ENCODE measurements at regions not wholly inside any gene's neighbourhood (a gene's known extent, or its start where the extent isn't known, plus 50 kb on each side); places are given as distances from the start of the nearest gene placed in this dataset.
"Not testable (repeated sequence)": the region's sequence is repeated elsewhere in the genome, so short reads cannot be mapped to it uniquely, and the experiment has no call there.

DNA sequence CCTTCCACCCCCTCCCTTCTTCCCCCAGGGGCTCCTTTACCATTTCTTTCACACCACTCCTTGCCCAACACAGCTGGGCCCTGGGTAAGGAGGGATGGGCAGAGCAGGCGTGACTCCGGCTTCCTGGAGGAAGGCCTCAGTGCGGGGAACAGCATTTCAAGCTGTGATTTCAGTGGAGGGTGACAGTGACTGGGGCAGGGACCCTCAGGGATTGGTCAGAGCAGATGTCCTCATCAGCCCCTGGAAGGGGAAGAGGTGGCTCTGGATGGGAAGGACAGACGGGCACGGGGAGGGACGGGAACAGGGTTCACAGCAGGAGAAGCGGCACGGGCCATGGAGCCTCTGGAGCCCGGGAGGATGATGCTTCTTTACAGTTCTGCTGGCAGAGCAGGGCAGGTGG, 130.8 kb upstream of the TWIST2 start:
- in situ Hi-C loops (cut with HindIII; ENCODE audit: low sequenced_read_pairs): no loop called here
- TF ChIP-seq, protein P1, sequence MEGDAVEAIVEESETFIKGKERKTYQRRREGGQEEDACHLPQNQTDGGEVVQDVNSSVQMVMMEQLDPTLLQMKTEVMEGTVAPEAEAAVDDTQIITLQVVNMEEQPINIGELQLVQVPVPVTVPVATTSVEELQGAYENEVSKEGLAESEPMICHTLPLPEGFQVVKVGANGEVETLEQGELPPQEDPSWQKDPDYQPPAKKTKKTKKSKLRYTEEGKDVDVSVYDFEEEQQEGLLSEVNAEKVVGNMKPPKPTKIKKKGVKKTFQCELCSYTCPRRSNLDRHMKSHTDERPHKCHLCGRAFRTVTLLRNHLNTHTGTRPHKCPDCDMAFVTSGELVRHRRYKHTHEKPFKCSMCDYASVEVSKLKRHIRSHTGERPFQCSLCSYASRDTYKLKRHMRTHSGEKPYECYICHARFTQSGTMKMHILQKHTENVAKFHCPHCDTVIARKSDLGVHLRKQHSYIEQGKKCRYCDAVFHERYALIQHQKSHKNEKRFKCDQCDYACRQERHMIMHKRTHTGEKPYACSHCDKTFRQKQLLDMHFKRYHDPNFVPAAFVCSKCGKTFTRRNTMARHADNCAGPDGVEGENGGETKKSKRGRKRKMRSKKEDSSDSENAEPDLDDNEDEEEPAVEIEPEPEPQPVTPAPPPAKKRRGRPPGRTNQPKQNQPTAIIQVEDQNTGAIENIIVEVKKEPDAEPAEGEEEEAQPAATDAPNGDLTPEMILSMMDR (IDR thresholded peaks at IDR 0.05; ENCODE audit: low read depth, low read length): no peak
- no peak for DNase-seq (ENCODE audit: low read depth, low spot score)

DNA sequence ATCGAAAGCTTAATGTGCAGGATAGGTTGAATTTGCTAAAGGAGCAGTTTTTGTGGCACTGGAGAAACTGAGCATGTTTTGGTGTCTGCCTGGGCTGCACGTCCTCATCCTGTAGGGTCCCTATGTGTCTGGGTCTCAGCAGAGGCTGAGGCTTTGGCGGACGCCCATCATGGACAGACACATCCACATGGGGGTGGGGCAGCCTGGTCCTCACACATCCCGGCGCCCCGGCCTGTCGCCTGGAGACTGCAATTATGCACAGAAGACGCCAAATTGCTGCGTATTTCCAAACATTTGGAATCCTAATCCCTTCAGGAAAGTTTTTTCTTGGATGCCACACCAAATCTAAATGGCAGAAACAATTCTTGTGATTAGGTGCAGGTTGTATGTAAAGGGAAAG, 128.2 kb upstream of the TWIST2 start:
- no peak overlapping the region for H3K4me3 ChIP-seq (ENCODE audit: low read depth, low read length)
- TF ChIP-seq, protein P1 (IDR thresholded peaks at IDR 0.05; ENCODE audit: low read depth, low read length): no peak
- no peak for DNase-seq (ENCODE audit: low read depth, low spot score)
- in situ Hi-C loops (cut with HindIII; ENCODE audit: low sequenced_read_pairs): no loop called here

More for the DNA sequence above, 130.8 kb upstream of the TWIST2 start:
- H3K4me3 ChIP-seq (ENCODE audit: low read depth, low read length): no peak overlapping the region

DNA sequence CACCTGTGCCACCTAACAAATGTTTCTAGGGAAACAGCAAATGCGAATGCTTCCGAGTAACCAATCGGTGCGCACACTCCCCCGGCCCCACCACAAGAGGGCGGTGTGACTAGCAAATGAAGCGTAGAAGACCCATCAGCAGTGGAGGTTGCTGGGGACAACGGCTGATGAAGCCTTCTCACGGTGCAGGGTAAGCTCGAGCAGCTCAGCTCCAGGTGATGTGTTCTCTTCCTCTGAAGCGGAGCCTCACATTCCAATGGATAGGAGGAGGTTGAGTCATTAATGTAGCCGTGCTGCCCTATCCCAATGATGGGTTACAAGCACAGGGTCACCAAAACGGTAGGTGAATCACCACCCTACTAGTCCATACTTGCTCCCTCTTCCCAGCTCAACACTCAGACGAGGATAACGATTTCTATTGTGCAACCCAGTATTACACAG, 127.6 kb upstream of the TWIST2 start:
- no peak overlapping the region for H3K4me3 ChIP-seq (ENCODE audit: low read depth, low read length)
- TF ChIP-seq, protein P1 (IDR thresholded peaks at IDR 0.05; ENCODE audit: low read depth, low read length): peak; percentile 66
- no peak for DNase-seq (ENCODE audit: low read depth, low spot score)
- in situ Hi-C loops (cut with HindIII; ENCODE audit: low sequenced_read_pairs): no loop called here

DNA sequence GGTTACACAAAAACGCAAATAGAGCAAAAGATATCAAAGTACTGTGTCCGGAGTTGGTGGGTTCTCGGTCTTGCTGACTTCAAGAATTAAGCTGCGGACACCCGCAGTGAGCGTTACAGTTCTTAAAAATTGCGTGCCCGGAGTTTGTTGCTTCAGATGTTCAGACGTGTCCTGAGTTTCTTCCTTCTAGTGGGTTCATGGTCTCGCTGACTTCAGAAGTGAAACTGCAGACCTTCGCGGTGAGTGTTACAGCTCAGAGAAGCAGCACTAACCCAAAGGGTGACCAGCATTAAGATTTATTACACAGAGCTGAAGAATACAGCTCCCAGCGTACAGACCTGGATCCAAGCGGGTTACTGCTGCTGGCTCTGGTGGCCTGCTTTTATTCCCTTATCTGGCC, 125.7 kb upstream of the TWIST2 start:
- TF ChIP-seq, protein P1 (IDR thresholded peaks at IDR 0.05; ENCODE audit: low read depth, low read length): no peak
- in situ Hi-C loops (cut with HindIII; ENCODE audit: low sequenced_read_pairs): no loop called here
- H3K4me3 ChIP-seq (ENCODE audit: low read depth, low read length): no peak overlapping the region
- DNase-seq (ENCODE audit: low read depth, low spot score): no peak

DNA sequence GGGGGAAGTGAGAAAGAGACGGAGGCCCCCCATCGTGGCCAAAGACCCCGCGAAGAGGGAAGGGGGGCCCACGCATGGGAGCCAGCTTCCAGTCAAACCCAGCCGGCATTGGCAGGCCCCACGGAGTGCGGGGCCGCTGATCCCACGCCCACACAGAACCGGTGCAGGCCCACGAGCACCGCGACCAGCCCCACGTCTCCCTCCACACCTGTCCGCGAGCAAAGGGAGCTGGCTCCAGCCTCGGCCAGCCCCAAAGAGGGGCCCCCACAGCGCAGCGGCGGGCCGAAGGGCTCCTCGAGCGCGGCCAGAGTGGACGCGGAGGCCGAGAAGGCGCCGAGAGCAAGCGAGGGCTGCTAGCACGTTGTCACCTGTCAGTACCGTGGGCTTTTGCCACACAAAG, 125.0 kb upstream of the TWIST2 start:
- H3K4me3 ChIP-seq (ENCODE audit: low read depth, low read length): no peak overlapping the region
- in situ Hi-C loops (cut with HindIII; ENCODE audit: low sequenced_read_pairs): no loop called here
- no peak for DNase-seq (ENCODE audit: low read depth, low spot score)
- TF ChIP-seq, protein P1 (IDR thresholded peaks at IDR 0.05; ENCODE audit: low read depth, low read length): no peak

DNA sequence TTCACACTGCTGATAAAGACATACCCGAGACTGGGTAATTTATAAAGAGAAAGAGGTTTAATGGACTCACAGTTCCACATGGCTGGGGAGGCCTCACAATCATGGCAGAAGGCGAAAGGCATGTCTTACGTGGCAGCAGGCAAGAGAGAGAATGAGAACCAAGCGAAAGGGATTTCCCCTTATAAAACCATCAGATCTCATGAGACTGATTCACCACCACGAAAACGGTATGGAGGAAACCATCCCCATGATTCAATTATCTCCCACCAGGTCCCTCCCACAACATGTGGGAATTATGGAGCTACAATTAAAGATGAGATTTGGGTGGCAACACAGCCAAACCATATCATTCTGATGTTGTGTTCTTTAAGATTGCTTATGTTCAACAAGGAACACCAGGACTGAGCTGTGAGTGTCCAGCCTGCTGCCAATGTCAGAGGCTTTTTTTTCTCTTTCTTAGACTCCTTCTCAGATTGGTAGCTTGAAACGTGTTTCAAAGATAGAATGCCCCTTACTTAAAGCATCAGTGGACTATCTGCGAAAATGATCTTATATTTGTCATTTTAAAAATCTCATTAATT, 124.1 kb upstream of the TWIST2 start:
- not testable (repeated sequence) for DNase-seq (ENCODE audit: low read depth, low spot score)

DNA sequence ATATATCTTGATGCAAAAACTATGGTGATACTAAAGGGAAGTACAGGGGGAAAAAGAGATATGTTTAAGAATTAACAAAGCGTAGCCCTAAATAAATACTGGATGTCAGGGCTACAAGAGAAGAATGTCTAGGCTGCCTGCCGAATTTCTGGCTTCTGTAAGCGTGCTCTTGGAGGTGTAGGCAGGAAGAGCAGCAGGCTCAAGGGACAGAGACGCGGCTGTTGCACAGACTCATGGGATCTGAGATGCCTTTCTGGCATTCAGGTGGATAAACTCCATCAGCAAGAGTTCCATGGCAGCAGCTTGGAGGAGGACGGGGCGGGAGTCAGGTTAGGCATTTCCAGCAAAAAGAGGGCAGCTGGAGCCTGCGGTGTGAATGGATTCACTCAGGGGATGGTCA, 123.2 kb upstream of the TWIST2 start:
- DNase-seq (ENCODE audit: low read depth, low spot score): no peak
- in situ Hi-C loops (cut with HindIII; ENCODE audit: low sequenced_read_pairs): no loop called here
- TF ChIP-seq, protein P1 (IDR thresholded peaks at IDR 0.05; ENCODE audit: low read depth, low read length): no peak
- no peak overlapping the region for H3K4me3 ChIP-seq (ENCODE audit: low read depth, low read length)

More for the DNA sequence above, 124.1 kb upstream of the TWIST2 start:
- H3K4me3 ChIP-seq (ENCODE audit: low read depth, low read length); in situ Hi-C loops (cut with HindIII; ENCODE audit: low sequenced_read_pairs): not testable (repeated sequence)
